SK-N-SH (cell line): ENCODE measurements at regions not wholly inside any gene's neighbourhood (a gene's known extent, or its start where the extent isn't known, plus 50 kb on each side); places are given as distances from the start of the nearest gene placed in this dataset.

Experiments
- CTCF ChIA-PET: fragments of 300-600, 350-600 bp; formaldehyde crosslinking; extraction: SDS; loops from one replicate; lab custom pipeline; 2021; lab: Yijun Ruan, JAX
- POLR2A ChIA-PET: fragments of 350-600 bp; sonication (Branson Sonifier 250); formaldehyde crosslinking; extraction: SDS; loops from one replicate; lab custom pipeline; 2020; ENCODE audit warnings: antibody characterized with exemption, inconsistent platforms; lab: Yijun Ruan, JAX
- DNase-seq: peaks from one replicate; pipeline ENCODE4 v3.0.0; 2012
- H2AFZ ChIP-seq: fragments of 200-600 bp; sonication (generic); 2 replicates; pipeline ENCODE4 v1.8.1; 2016; ENCODE audit warnings: antibody characterized with exemption, mild to moderate bottlenecking, low read depth
- H3F3A ChIP-seq: fragments of 200-600 bp; sonication (generic); replicated peaks from 2 replicates; pipeline ENCODE3; 2016; ENCODE audit warnings: antibody characterized with exemption, mild to moderate bottlenecking; ENCODE audit not compliant: insufficient read depth
- H3K27ac ChIP-seq, 2 experiments: fragments of 200-500 bp in 1 of 2; fragments of 200-600 bp in 1 of 2; sonication (Bioruptor generic) in 1 of 2; sonication (generic), shearing (Covaris generic) in 1 of 2; 2 replicates each; pipeline versions ENCODE4 v1.5.1 to v1.6.1; 2014 to 2016; ENCODE audit warnings: low read depth in 2 of 2, inconsistent platforms in 1 of 2, low read length in 1 of 2, mild to moderate bottlenecking in 1 of 2, mixed read lengths in 1 of 2
- H3K27me3 ChIP-seq: fragments of 200-600 bp; sonication (generic), shearing (Covaris generic); 2 replicates; pipeline ENCODE4 v1.6.1; 2016; ENCODE audit warnings: mixed run types; ENCODE audit not compliant: insufficient read depth
- H3K36me3 ChIP-seq, 2 experiments: fragments of 200-500 bp in 1 of 2; fragments of 200-600 bp in 1 of 2; sonication (Bioruptor generic) in 1 of 2; sonication (generic) in 1 of 2; replicated peaks in 1 of 2; 2 replicates each; pipeline versions ENCODE3 to v1.5.1; 2014 to 2016; ENCODE audit warnings: low read length in 1 of 2, mild to moderate bottlenecking in 1 of 2; ENCODE audit not compliant: insufficient read depth in 2 of 2, control insufficient read depth in 1 of 2
- H3K4me1 ChIP-seq, 2 experiments: fragments of 200-500 bp in 1 of 2; fragments of 200-600 bp in 1 of 2; sonication (Bioruptor generic) in 1 of 2; sonication (generic), shearing (Covaris generic) in 1 of 2; 2 replicates each; pipeline versions ENCODE4 v1.5.1 to v1.6.1; 2014 to 2016; ENCODE audit warnings: low read depth in 1 of 2, low read length in 1 of 2, mixed run types in 1 of 2; ENCODE audit not compliant: insufficient read depth in 2 of 2, control insufficient read depth in 1 of 2
- H3K4me2 ChIP-seq: fragments of 200-600 bp; sonication (generic), shearing (Covaris generic); 2 replicates; pipeline ENCODE4 v1.6.1; 2017; ENCODE audit warnings: mixed run types
- H3K4me3 ChIP-seq, 2 experiments: fragments of 200-500 bp in 1 of 2; fragments of 200-600 bp in 1 of 2; sonication (Bioruptor generic) in 1 of 2; sonication (generic), shearing (Covaris generic) in 1 of 2; 2 replicates each; pipeline versions ENCODE4 v1.5.1 to v1.8.1; 2014 to 2016; ENCODE audit warnings: low read depth in 2 of 2, inconsistent platforms in 1 of 2, low read length in 1 of 2, mild to moderate bottlenecking in 1 of 2, mixed read lengths in 1 of 2, moderate library complexity in 1 of 2
- H3K79me2 ChIP-seq: fragments of 200-600 bp; sonication (generic); 2 replicates; pipeline ENCODE4 v1.8.1; 2017; ENCODE audit warnings: mild to moderate bottlenecking; ENCODE audit not compliant: insufficient read depth
- H3K9ac ChIP-seq: fragments of 200-600 bp; sonication (generic); 2 replicates; pipeline ENCODE4 v1.6.1; 2017; ENCODE audit warnings: mixed run types
- H3K9me2 ChIP-seq: fragments of 200-600 bp; sonication (generic); 2 replicates; pipeline ENCODE4 v1.6.1; 2017; ENCODE audit warnings: mixed run types
- H3K9me3 ChIP-seq: fragments of 200-600 bp; sonication (generic); 2 replicates; pipeline ENCODE4 v1.6.1; 2017; ENCODE audit warnings: mixed run types, mild to moderate bottlenecking, moderate library complexity
- H4K20me1 ChIP-seq: fragments of 200-600 bp; sonication (generic); 2 replicates; pipeline ENCODE4 v1.6.1; 2017; ENCODE audit warnings: mild to moderate bottlenecking, mixed run types; ENCODE audit not compliant: insufficient read depth
- EP300 ChIP-seq, 2 experiments: IDR thresholded peaks; 2 replicates each; pipeline versions ENCODE4 v1.4.0 to v1.6.1; 2012; ENCODE audit warnings: borderline replicate concordance in 1 of 2, low read depth in 1 of 2, low read length in 1 of 2
- EZH2phosphoT487 ChIP-seq: fragments of 200-600 bp; sonication (generic); IDR thresholded peaks from 2 replicates; pipeline ENCODE4 v1.6.1; 2017; ENCODE audit warnings: low read depth, mixed run types, mild to moderate bottlenecking, antibody characterized with exemption, moderate library complexity, borderline replicate concordance
- FOXM1 ChIP-seq: IDR thresholded peaks from 2 replicates; pipeline ENCODE4 v1.4.0; 2012; ENCODE audit warnings: low read depth, mild to moderate bottlenecking
- GABPA ChIP-seq: IDR thresholded peaks from 2 replicates; pipeline ENCODE4 v1.4.0; 2012; ENCODE audit warnings: low read depth, mild to moderate bottlenecking
- IRF3 ChIP-seq: fragments of 150-350 bp; IDR thresholded peaks from 2 replicates; pipeline ENCODE4 v1.6.1; 2016; ENCODE audit warnings: mild to moderate bottlenecking, low read depth, low read length
- JUND ChIP-seq: IDR thresholded peaks from 2 replicates; pipeline ENCODE4 v1.4.0; 2012
- MAX ChIP-seq: IDR thresholded peaks from 2 replicates; pipeline ENCODE4 v1.4.0; 2012; ENCODE audit warnings: low read depth
- MEF2A ChIP-seq: IDR thresholded peaks from 2 replicates; pipeline ENCODE4 v1.4.0; 2012; ENCODE audit warnings: low read depth, borderline replicate concordance
- MXI1 ChIP-seq: IDR thresholded peaks from 2 replicates; pipeline ENCODE4 v1.6.1; 2012; ENCODE audit warnings: mild to moderate bottlenecking, low read depth, low read length, improper control_type of control experiment
- NFIC ChIP-seq: IDR thresholded peaks from 2 replicates; pipeline ENCODE4 v1.4.0; 2012; ENCODE audit warnings: borderline replicate concordance
- NRF1 ChIP-seq: IDR thresholded peaks from 2 replicates; pipeline ENCODE4 v1.6.1; 2012; ENCODE audit warnings: low read depth, mild to moderate bottlenecking, low read length
- POLR2AphosphoS5 ChIP-seq: IDR thresholded peaks from 2 replicates; pipeline ENCODE4 v1.6.1; 2012; ENCODE audit warnings: low read depth, low read length
- RAD21 ChIP-seq: IDR thresholded peaks from 2 replicates; pipeline ENCODE4 v1.6.1; 2012; ENCODE audit warnings: mild to moderate bottlenecking, low read length
- RCOR1 ChIP-seq: fragments of 150-350 bp; IDR thresholded peaks from 2 replicates; pipeline ENCODE4 v1.6.1; 2017; ENCODE audit warnings: antibody characterized with exemption, low read length
- RXRA ChIP-seq: IDR thresholded peaks from 2 replicates; pipeline ENCODE4 v1.4.0; 2012; ENCODE audit warnings: low read depth, mild to moderate bottlenecking, borderline replicate concordance
- SIN3A ChIP-seq: IDR thresholded peaks from 2 replicates; pipeline ENCODE4 v1.6.1; 2012; ENCODE audit warnings: low read depth, mild to moderate bottlenecking, low read length, moderate library complexity, borderline replicate concordance
- SMC3 ChIP-seq: IDR thresholded peaks from 2 replicates; pipeline ENCODE4 v1.6.1; 2012; ENCODE audit warnings: low read depth, low read length, improper control_type of control experiment
- TEAD4 ChIP-seq: IDR thresholded peaks from 2 replicates; pipeline ENCODE4 v1.4.0; 2012; ENCODE audit warnings: mild to moderate bottlenecking, borderline replicate concordance; ENCODE audit not compliant: insufficient read depth
- YY1 ChIP-seq: IDR thresholded peaks from 2 replicates; pipeline ENCODE4 v1.4.0; 2012; ENCODE audit warnings: low read depth, mild to moderate bottlenecking
- WGBS: methylation state at CpG from one replicate; pipeline ENCODE4 v1.1.6; 2017; ENCODE audit warnings: low lambda C conversion rate; 5-methylcytosine and 5-hydroxymethylcytosine counted together

GRCh38 chr13:33550276-33550675, 264.7 kb upstream of the STARD13 start (continued):
- TF ChIP-seq YY1 (no peak), TEAD4 (no peak), SIN3A (no peak), MEF2A (no peak), FOXM1 (no peak), GABPA (no peak), SMC3 (no peak), IRF3 (no peak), NFIC (no peak), RCOR1 (no peak)

DNA sequence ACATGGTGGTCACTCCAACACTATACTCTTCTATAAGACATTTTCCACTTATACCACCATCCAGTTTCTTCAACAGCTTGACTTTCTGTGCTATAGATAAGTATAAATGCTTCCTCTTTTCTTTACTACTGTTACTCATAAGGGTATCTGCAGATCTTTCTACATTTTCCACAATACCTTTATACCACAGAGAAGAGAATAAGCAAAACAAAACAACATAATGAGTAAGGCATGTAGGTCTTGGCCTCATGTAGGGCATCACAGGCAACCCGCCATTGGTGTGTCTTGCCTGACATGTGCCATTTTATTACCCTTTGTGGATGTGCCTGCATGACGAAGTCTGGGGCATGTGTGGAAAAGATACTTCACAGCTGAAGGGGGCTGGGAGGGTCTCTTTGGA, 265.3 kb upstream of the STARD13 start:
- H3K4me2 ChIP-seq = no peak overlapping the region
- no peaks in the 10 kb centered on the region for H3K27me3 ChIP-seq
- H3K4me1 ChIP-seq = peaks cover 0 to 13% of the 10 kb centered on the region in 2 experiments; a peak in 1 of 4 replicates
- TF ChIP-seq NFIC = no peak
- no peak for TF ChIP-seq NRF1
- no peak for TF ChIP-seq EZH2phosphoT487
- TF ChIP-seq RAD21 = no peak
- no peak for TF ChIP-seq YY1
- TF ChIP-seq MXI1 = no peak
- no peak for TF ChIP-seq EP300 (IDR thresholded peaks at IDR 0.05; ENCODE audit: borderline replicate concordance in 1 of 2, low read depth in 1 of 2, low read length in 1 of 2)
- TF ChIP-seq SMC3 = no peak
- TF ChIP-seq RXRA = no peak
- TF ChIP-seq JUND = no peak
- no peak for TF ChIP-seq MAX
- no peak for TF ChIP-seq POLR2AphosphoS5
- no peak overlapping the region for H3K4me3 ChIP-seq
- no peaks in the 10 kb centered on the region for H3K79me2 ChIP-seq
- DNase-seq = no peak
- ChIA-PET POLR2A (no interaction called here), CTCF (interaction anchor here (1.3 kb wide), 1 partner anchor 8 kb away, joined by 4 read pairs; no protein-coding TSS in a partner anchor)
- no peak overlapping the region for H3K27ac ChIP-seq
- no peaks in the 10 kb centered on the region for H4K20me1 ChIP-seq
- 60% methylated on average over 2 of the region's 2 CpGs for WGBS
- H3K9ac ChIP-seq = no peak overlapping the region
- H3F3A ChIP-seq = peaks cover 8% of the 10 kb centered on the region
- no peaks in the 10 kb centered on the region for H3K9me3 ChIP-seq
- no peaks in the 10 kb centered on the region for H3K9me2 ChIP-seq
- H3K36me3 ChIP-seq = no peaks in the 10 kb centered on the region
- H2AFZ ChIP-seq = no peak overlapping the region
